Left forelimb (tissue), 1 donor: ENCODE measurements at regions not wholly inside any gene's neighbourhood (a gene's known extent, or its start where the extent isn't known, plus 50 kb on each side); places are given as distances from the start of the nearest gene placed in this dataset.

Experiments used
- DNase-seq: peaks from one replicate; pipeline ENCODE4 v3.0.0-alpha.2; 2018; ENCODE audit warnings: low spot score

DNA sequence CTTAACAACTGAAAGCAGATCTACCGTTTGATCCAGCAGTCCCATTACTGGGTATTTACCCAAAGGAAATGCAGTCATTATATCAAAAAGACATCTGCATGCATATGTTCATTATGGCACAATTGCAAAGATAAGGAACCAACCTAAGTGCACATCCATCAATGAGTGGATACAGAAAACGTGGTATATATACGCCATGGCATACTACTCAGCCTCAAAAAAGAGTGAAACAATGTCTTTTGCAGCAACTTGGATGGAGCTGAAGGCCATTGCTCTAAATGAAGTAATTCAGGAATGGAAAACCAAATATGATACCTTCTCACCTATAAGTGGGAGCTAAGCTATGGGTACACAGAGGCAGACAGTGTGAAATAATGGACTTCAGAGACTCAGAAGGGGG is 169.3 kb downstream of the ZBTB18 start:
- no peak for DNase-seq

DNA sequence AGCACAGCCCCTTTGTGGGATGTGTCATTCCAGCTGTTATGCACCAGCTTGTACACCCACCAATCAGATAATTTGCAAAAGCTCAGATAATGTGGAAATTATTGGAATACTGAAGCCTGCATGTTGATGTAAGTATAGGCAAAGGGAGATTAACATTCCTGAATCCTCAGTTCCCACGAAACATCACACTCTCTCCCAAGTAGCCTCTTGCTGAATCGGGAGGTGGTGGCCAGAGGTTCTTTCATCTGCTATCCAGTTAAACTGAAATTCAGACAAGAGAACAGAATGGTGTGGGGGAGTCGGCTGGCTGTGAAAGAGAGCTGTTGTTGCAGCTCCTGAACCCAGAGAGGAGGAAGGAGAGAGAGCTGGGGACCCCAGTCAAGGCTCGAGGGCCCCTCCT is 170.9 kb downstream of the ZBTB18 start:
- DNase-seq: no peak

DNA sequence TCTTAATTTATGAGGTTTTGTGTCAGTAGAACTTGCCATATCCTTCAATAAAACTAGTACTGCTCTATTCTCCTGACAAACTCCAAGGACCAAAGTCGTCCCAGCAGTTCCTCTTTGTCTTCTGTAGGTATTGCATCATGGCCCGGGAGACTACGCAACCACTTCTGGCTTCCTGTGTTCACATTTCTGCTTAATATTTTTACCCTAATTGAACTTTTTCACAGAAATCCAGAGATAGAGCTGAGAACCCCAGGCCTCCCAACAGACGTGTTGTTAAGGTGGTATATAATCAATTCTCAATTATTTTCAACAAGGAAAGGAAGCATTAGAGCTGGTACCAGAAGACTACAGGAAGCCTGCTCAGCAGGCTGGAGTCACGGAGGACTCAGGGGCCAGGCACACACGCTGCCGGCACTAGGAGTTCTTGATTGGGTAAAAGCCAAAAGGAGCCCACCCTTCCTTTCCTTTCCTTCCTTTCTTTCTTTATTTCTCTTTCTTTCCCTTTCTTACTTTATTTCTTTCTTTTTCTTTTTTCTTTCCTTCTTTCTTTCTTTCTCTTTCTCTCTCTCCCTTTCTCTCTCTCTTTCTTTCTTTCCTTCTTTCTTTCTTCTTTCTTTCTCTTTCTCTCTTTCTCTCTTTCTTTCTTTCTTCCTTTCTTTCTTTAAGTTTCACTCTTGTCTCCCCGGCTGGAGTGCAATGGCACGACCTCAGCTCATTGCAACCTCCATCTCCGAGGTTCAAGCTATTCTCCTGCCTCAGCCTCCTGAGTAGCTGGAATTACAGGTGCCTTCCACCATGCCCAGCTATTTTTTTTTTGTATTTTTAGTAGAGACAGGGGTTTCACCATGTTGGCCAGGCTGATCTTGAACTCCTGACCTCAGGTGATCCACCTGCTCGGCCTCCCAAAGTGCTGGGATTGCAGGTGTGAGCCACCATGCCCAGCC is 173.7 kb downstream of the ZBTB18 start:
- DNase-seq: no peak

DNA sequence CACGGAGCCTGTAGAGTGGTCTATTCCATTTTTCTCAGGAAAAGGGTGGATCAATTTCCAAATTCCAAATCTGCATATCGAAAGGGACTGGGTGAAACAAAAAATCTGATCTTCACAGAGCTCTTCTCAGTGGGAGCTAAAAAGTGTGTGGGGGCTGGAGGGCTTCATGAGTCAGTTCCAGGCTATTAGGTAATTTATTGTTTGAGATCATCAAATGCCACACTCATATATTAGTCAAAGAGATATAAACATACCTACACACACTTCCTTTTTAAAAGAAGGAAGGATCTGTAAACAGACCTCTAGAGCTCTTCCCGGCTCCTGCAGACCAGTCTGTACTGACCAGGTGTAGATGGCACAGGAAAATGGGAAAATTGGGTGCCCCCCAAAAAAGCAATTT is 175.4 kb downstream of the ZBTB18 start:
- DNase-seq: no peak

DNA sequence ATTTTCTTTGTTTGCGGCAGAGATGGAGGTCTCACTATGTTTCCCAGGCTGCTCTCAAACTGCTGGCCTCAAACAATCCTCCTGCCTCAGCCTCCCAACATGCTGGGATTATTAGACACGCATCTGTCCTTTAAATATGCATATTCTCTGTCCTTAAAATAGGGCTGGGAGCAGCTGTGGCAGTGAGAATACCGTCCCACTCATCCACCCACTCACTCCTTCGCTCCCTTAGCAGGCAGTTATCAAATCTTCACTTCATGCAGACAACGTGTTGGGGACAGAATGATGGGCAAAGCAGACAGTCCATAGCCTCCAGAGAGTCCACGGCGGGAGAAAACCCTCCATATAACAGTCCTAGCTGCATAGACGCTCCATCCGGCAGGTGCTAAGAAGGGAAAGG is 179.4 kb downstream of the ZBTB18 start:
- no peak for DNase-seq

DNA sequence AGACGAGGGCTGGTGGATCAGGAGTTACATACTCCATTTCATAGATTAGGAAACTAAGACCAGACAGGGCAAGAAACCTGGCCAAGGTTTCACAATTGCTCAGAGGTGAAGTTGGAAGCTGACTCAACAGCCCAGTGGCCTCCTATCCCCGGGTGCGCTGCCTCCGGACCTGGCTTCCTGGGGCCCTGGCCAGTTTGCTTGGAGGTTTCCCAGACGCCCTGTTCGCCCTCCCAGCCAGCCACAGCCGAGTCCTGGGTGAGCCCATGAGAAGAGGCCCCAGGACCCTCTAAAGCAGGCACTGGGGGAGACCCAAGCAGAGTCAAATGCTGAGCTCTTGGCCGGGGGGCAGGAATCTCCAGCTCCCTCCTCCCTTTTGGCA is 180.1 kb downstream of the ZBTB18 start:
- no peak for DNase-seq

DNA sequence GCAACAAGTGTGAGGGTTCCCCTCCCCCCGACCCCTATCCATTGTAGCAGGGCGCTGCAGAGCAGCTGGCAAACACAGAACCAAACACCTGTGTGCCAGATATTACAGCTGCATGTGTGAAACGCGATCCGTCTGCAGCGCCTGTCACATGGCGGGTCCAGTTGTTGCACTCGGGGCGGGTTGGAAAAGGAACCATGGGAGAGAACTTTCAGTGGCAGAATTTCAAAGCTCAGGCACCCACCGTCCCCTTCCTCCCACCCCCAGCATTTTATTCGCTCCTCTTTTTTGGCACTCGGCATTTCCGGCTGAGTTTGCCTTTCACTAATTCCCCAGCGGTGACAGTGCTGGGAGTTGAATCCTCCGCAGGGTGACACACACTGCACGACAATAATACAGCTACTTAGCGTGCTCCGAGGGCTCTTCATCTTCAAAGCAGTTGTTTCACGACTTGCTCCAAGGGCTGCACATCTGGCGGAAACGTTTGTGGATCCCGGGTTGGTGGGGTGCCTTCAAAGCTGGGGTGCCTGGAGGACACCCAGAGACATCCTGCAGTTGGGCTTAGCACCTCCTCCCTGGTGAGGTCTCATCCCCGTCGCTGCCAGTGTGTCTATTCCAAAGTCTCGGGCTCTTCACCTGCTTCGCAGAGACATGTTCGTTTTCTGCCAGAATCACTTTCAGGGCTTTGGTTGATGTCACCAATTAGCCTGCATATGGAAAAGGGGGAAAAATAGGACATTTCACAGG is 180.7 kb downstream of the ZBTB18 start:
- DNase-seq: peak; percentile 77

DNA sequence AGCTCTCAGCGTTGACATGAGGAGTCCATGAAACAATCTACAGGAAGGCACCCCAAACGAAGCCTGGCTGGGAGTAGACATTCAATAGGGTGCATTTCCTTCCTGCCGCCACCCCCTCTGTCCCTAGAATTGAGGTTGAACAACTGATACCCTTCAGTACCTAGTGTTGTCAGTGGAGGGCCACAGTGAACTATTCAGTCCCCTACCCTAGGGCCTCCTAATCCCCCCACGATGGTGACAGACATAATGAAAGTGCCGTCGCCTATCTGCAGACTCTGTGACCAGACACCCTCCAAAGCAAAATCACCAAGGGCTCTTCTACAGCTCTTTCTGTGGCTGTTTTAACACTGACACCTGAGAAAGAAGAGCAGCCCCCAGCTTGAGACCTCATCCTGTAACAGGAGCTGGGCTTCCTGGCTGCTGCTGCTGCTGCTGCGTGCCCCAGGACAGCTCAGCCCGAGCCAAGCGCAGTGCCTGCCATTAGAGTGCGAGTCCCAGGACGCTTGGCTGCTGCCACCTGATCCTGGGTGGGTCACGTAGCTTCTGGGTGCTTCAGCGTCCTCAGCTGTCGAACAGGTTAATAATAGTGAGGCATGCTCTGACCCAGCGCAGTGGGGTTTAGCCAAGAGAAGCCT is 183.0 kb downstream of the ZBTB18 start:
- no peak for DNase-seq

DNA sequence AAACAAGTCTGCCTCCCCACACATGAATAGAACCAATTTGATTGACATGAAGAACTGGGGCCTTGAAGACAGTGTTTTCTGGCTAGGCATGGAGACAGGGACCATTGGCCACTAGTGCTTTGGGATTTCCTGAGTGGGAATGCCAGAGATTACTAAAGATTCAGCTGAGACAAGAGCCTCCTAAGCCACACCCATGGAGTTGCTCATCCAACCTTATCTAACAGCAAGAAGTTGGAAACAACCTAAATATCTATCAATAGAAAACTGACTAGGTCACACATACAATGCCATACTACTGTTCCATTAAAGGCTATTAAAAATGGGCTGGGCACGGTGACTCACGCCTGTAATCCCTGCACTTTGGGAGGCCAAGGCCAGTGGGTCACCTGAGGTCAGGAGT is 184.1 kb downstream of the ZBTB18 start:
- no peak for DNase-seq

DNA sequence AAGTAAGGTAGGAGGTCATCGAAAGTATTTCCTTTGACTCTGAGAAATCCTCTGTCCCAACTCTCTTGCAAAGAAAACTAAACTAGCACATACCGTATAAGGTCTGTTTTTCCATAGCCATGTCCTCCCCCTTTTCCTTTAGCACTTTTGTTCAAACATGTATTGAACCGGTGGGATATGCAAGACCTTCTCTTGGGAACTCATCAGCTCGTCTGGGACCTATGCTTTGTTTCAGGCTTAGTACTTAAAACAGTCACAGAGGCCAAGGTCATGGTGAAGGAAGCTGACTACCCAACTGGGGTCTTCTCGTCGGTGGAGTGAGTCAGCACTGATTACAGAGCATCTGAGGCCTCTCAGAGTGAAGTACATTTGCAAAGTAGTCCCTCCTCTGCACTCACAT is 185.0 kb downstream of the ZBTB18 start:
- DNase-seq: no peak

DNA sequence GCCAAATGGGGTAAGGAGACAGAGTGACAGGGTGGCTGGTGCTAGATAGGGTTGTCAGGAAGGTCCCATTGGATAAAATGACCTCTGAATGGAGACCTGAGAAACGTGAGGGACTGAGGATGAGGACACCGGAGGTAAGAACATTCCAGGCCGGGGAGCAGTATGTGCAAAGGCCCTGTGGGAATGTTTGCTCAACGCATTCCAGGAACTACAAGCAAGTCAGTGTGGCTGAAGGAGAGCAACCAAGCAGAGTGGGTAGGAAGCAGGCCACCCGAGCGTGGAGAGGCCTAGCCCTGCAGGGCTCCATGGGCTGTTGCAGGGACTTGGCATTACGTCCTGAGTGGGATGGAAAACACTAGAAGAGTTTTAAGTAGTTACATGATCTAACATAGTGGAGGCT is 185.6 kb downstream of the ZBTB18 start:
- DNase-seq: no peak

DNA sequence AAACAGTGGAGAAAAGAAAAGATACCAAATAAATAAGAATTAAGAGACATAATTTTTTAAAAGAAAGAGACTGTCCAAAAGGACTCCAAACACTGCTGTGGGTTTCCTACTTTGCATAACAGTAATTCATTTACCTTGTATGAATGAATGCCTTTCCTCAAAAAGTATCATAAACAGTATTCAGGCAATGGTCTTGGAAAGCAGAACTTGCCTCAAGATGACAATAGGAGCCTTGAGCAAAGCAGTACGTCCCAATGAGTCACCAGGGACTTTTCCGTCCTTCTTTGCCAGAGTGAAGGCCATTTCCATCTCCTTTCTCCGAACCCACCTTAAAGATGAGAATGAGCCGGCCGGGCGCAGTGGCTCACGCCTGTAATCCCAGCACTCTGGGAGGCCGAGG is 186.4 kb downstream of the ZBTB18 start:
- DNase-seq: no peak

DNA sequence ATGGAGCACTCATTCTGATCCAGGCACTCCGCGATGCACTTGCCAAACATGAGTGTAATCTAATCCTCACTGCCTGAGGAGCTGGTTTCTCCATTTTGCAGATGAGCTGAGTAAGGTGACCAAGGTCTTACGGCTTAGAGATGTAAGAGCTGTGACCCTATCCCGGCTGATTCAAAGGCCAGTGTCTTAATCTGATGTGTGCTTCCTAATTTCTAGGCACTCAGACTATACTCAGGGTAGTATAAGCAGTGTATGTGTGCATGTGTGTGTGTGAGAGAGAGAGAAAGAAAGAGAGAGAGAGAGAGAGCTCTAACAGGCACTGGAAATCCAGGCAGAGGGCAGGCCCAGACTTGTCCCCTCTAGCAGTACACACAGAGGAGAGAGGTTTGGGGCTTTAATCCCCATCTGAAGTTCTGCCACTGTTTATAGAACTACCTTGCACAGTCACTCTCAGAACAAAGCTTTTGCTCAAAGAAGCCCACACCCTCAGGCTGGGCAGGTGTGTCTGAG is 188.2 kb downstream of the ZBTB18 start:
- no peak for DNase-seq

DNA sequence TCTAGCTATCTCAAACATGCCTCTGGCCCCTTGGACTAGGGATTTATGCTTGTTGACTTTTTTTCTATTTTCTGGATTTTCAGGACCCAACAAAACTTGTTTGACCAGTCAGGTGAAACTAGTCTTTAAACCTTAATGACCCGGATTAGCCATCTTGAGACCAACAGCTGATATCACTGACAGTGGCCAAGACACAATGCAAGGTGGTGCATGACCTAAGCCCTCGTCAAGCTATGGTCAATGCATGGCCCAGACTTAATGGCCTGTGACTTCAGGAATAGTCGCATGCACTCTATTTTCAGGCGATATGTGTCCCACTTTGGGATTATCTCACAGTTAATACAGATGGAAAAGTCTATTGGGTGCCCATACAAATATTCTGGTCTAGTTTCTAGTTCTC is 190.4 kb downstream of the ZBTB18 start:
- no peak for DNase-seq

DNA sequence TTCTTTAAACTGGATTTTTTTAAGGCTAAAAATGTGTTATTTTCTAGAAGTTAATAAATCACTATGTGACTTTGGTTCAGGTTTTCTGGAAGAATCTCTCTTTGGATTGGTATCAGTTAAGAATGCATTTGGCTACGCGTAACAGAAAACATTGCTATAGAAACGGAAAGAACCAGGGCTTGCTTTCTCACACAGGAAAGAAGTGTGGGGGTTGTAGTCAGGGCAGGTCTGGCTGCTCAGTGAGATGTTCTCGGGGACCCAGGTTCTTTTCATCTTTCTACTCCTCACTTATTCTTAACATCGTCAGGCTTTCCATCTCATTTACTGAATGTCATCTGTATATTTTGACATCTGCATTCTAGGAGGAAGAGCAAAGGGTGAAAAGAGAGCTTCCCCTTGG is 191.4 kb downstream of the ZBTB18 start:
- no peak for DNase-seq

DNA sequence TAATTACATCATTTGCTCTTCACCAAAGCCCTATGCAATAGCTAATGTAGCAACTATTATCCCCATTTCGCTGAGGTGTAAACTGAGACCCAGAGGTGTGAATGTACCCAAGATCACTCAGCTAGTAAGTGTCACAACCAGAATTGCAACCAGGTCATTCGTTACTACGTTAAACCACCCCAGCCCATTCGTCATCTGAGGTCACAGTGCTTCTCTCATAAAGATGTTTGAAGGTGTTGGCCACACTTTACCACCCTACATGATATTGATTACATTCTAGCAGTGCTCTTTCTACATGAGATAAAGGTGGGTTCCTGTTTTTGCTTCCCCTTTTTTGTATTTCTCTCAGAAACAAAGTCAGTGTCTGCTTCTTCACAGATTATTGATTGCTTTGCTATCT is 195.3 kb downstream of the ZBTB18 start:
- DNase-seq: no peak

DNA sequence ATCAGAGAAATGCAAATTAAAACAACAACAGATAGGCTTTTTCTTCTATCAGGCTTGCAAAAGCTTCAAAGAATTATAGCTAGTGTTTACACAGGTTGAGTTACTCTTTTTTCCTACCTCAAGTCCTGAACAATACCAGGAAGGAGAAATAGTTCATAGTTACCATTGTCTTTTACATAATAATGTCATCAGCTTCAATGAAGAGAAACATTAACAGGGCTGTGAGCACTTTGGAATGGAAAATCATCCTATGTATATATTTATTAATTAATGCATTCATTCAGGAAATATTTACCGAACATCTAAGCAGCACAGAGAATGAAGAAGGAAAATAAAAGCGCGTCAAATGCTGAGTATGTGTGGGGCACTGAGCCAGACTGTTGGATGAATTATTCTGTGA is 197.3 kb downstream of the ZBTB18 start:
- no peak for DNase-seq

DNA sequence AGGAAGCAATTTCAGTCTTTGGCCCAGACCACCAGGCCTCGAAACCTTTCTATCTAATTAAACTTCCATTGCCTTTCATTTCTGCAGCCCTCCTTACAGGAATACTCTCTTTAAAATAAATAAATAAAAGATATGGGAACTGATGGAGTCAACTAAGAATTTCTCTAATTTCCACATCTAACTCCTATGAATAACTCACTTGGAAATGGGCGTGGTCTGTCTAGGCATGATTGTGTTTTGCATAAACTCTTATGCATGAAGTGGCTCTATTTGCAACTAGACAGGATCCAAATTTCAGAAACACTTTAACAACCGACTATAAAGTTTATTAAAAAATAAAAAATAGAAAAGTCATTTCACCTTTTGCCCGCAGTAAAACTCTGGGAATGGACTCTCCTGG is 199.5 kb downstream of the ADSS2 start:
- DNase-seq: no peak

DNA sequence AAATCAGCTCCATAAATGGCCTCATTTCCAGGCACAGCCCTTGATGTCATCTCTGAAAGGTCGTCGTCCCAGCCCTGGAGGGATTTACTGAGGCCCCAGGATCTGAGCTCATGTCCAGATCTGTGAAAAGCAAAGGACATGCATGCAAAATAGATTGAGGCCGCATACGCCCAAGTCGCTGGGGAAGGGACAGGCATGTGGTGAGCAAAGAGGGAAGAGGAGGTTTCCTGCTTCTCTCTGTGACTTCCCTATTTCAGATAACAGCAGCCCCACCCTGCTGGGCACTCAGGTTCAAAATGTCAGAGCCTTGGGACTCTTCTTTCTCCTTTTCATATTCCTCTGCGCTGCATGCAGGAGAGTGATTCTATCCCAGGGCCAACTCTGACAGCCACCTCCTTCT is 197.2 kb downstream of the ADSS2 start:
- DNase-seq: no peak

DNA sequence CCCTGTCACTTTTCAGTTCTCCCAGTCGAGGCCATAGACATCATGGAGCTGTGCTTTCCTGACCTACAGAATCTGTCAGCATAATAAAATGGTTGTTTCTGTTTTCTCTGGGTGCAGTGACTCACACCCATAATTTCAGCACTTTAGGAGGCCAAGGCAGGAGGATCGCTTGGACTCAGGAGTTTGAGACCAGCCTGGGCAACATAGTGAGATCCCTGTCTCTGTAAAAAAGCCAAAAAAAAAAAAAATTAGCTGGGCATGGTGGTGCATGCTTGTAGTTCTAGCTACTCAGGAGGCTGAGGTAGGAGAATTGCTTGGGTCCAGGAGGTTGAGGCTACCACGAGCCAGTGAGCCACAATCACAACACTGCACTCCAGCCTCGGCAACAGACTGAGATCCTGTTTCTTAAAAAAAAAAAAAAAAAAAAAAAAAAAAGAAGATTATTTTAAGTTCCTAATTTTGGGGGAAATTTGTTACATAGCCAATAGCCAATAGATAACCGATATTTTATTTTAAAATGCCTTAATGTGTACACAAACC is 196.2 kb downstream of the ADSS2 start:
- DNase-seq: no peak

DNA sequence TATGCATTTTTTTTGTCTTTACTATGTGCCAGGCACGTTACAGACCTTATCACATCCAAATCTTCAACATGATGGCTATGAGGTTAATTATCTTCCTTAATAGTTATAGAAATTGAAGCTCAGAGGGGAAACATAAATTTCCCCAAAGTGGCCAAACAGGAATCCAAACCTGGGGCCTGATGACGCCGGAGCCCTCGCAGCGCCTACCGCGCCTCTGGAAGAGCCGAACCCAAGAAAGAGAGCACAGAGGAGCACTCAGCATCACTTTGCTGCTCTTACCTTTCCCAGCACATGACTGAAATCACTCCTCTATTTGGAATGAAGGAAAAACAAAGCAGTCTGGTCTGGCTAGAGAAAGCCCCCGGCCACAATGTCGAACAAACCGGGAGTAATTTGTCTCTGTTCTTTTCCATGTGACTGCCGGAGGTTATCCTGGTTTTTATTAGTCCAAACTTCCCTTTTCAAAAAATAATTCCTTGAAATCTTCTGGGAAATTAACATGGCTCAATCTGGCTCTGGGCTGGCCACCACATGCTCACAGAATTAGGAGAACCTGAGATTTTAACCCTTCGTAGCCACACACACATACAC is 195.5 kb downstream of the ADSS2 start:
- DNase-seq: no peak

DNA sequence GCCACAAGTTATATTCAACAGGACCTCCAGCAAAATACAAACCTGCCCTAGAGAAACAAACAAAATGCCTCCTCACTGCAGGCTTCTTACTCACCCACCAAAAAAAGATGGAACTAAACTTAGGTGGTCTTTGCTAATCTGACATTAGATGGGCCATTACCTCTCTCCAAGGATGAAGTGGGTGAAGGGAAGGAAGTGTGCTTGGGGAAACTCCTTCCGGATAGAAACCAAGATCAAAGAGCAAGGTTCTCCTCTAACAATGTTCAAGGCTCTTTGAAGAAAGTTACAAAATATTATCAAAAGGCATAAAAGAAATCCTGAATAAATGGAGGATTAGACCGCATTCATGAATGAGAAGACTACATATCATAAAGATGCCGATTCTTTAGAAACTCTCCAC is 187.5 kb downstream of the ADSS2 start:
- no peak for DNase-seq
